ENCODE measurements at regions not wholly inside any gene's neighbourhood (a gene's known extent, or its start where the extent isn't known, plus 50 kb on each side); places are given as distances from the start of the nearest gene placed in this dataset.

DNA sequence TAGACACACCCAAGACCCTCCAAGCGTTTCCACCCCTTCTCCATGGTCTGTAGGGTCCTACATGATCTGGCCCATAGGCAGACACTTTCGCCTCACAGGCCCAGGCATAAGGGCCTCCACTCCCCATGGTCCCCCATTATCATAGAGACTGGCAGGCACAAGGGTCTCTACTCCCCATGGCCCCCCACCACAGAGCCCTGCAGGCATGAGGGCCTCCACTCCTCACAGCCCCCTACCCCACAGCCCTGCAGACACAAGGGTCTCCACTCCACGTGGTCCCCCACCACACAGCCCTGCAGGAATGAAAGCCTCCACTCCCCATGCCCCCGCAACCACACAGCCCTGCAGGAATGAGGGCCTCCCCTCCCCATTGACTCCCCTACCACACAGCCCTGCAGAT, 159.7 kb upstream of the AGAP1 start:
- TF ChIP-seq, protein P1, sequence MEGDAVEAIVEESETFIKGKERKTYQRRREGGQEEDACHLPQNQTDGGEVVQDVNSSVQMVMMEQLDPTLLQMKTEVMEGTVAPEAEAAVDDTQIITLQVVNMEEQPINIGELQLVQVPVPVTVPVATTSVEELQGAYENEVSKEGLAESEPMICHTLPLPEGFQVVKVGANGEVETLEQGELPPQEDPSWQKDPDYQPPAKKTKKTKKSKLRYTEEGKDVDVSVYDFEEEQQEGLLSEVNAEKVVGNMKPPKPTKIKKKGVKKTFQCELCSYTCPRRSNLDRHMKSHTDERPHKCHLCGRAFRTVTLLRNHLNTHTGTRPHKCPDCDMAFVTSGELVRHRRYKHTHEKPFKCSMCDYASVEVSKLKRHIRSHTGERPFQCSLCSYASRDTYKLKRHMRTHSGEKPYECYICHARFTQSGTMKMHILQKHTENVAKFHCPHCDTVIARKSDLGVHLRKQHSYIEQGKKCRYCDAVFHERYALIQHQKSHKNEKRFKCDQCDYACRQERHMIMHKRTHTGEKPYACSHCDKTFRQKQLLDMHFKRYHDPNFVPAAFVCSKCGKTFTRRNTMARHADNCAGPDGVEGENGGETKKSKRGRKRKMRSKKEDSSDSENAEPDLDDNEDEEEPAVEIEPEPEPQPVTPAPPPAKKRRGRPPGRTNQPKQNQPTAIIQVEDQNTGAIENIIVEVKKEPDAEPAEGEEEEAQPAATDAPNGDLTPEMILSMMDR (conservative IDR thresholded peaks at IDR 0.05; ENCODE audit: low read depth, low read length), result no peak
- H3K4me3 ChIP-seq (ENCODE audit: low read depth, low read length), result no peak overlapping the region
- no peak for DNase-seq (ENCODE audit: low read depth)

DNA sequence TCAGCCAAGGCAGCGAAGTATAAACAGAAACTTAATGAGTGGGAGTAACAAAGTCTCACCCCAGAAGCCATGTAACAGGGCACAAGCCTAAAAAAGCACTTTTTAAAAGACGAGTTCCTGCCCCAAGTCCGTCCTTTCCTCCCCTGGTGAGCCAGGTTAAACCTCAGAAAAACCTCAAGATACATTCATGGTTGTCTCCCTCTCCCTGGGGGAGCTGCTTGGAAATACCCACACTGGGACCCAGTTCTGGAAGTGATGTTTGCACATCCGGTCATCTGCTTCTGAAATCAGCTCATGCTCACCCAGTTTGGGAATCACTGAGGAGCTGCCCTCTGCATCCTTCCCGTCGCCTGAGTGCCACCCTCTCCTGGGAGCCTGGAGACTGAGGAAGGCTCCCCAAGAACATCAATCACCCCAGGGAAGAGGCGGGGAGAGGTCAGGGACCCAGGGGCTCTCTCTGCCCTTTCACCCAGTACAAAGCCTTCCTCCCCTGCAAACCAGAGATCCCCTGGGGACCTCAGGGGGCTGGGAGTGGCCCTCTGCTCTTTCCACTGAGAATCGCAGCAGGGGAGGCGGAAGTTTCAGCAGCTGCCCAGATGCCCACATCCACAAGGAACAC, 150.6 kb upstream of the AGAP1 start:
- peak; percentile 51 for DNase-seq (ENCODE audit: low read depth)
- H3K4me3 ChIP-seq (ENCODE audit: low read depth, low read length), result no peak overlapping the region
- TF ChIP-seq, protein P1 (conservative IDR thresholded peaks at IDR 0.05; ENCODE audit: low read depth, low read length), result no peak

DNA sequence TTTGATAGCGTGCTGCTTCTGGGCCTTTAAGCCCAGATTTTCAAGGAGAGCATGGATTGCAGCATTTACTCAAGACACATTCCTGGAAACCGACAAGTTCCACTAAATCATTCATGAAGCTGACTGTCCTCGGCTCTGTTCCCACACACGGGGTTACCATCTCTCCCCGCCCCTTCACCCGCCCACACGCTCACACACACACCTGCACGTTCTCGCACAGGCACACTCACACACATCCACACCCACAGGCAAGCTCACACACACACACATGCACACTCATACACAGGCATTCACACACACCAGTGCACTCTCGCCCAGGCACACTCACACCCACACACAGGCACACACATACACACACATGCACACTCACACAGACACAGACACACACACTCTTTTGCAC, 150.0 kb upstream of the AGAP1 start:
- TF ChIP-seq, protein P1 (conservative IDR thresholded peaks at IDR 0.05; ENCODE audit: low read depth, low read length), result no peak
- DNase-seq (ENCODE audit: low read depth), result peak; percentile 44
- H3K4me3 ChIP-seq (ENCODE audit: low read depth, low read length), result no peak overlapping the region

DNA sequence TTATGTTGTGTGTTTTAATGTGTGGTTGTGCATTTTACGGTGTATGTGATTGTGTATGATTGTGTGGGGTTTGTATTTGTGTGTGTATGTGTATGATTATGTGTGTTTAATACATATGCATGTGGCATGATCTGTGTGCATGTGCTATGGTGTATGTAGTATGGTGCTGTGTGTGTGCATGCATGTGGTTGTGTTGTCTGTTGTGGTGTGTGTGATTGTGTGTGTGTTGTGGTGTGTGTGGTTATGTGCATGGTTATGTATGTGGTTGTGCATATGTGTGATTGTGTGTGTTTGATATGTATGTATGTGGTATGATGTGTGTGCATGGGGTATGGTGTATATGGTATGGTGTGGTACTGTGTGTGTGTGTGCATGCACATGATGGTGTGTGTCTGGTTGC, 148.1 kb upstream of the AGAP1 start:
- no peak overlapping the region for H3K4me3 ChIP-seq (ENCODE audit: low read depth, low read length)
- DNase-seq (ENCODE audit: low read depth), result no peak
- TF ChIP-seq, protein P1 (conservative IDR thresholded peaks at IDR 0.05; ENCODE audit: low read depth, low read length), result no peak

DNA sequence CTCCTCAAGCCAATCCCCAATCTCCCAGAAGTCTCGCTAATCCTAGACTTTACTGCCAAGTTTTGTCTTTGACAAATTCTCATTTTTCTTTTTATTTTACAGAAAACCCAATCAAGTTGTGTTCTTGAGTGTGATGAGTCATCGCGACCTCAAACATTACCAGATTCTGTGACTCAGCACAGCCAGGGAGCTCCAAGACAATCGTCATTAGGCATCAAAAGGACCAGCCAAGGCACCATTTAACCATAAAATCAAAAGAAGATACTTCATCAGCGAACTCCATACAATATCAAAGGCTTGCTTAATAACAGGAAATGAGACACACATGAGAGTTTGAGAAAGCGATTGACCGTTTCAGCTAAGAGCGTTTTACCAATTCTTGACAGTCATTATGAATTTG, 146.2 kb upstream of the AGAP1 start:
- TF ChIP-seq, protein P1 (conservative IDR thresholded peaks at IDR 0.05; ENCODE audit: low read depth, low read length), result no peak
- DNase-seq (ENCODE audit: low read depth), result peak; percentile 65
- H3K4me3 ChIP-seq (ENCODE audit: low read depth, low read length), result no peak overlapping the region

DNA sequence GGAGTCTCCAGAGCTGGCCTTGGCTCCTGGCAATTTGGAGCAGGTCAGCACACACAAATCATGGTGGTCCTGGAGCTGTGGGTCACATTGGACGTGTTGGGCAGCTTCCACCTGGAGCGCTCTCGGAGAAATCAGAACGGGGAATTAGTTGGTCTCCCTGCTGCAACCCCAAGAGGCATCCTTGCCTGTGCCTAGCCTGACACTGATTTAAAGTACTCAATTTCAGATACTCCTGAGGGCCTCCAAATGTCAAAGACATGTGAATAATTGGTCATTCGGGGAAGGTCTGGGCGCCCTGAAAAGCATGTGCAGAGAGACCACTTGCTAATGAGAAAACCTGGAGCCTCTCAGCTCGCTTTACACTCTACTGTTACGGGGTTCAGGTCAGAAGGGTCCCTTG, 145.5 kb upstream of the AGAP1 start:
- TF ChIP-seq, protein P1 (conservative IDR thresholded peaks at IDR 0.05; ENCODE audit: low read depth, low read length), result no peak
- no peak overlapping the region for H3K4me3 ChIP-seq (ENCODE audit: low read depth, low read length)
- no peak for DNase-seq (ENCODE audit: low read depth)

DNA sequence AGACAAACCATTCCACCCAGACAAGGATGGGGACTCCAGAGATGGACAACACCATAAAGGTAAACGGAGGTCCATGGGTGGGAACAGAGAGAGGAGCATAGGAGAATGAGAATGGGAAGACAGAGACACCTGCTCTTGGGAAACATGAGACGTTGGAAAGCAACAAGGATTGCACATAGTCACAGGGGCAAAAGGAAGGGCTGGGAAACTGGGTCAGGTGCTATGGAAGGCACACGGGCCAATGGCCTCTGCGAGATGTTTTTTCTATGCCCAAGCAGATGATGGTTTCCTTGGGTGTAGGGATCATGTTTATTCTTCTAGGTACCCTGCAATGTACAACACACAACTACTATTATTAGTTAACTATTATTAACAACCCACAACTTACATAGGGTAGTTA, 143.6 kb upstream of the AGAP1 start:
- DNase-seq (ENCODE audit: low read depth), result no peak
- no peak overlapping the region for H3K4me3 ChIP-seq (ENCODE audit: low read depth, low read length)
- TF ChIP-seq, protein P1 (conservative IDR thresholded peaks at IDR 0.05; ENCODE audit: low read depth, low read length), result no peak

Data from choroid plexus epithelial cell (primary cell).